HG03354 (cell line): ENCODE measurements at regions not wholly inside any gene's neighbourhood (a gene's known extent, or its start where the extent isn't known, plus 50 kb on each side); places are given as distances from the start of the nearest gene placed in this dataset.
"Not testable (repeated sequence)": the region's sequence is repeated elsewhere in the genome, so short reads cannot be mapped to it uniquely, and the experiment has no call there.

Experiments
- ATAC-seq: cut with Tn5 transposase; IDR thresholded peaks from one replicate; pipeline ENCODE4 v1.9.1; 2021; ENCODE audit warnings: mild to moderate bottlenecking; ENCODE audit not compliant: unreplicated experiment, poor library complexity, severe bottlenecking

DNA sequence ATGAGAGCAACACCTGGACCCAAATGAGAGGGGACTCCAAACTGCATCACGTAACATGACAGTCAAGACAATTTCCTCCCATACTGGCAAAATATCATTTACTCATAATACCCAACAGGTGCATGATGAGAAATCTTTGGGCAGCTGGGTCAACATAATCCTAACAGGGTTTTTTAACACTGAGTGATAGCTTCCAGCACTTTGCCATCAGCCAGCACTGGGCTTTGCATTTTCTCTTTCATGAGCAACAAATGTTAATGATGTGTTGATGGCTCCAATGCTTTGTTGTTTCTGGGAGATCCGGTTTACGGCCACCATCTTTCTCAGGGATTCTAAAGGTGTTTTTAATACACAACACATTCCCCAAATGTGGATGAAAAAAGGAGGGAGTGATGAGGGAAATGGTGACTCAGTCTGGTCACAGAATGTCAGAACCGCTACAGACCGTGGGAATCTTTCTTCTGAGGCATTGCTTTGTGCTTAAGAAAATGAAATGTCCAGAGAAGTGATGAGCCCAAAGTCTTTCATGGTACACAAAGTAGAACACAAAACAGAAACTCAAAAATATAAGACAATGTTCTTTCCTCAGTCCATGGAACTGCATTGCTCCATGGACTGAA, 705.7 kb upstream of the IGFBP3 start:
- ATAC-seq = no peak

- ATAC-seq = no peak
These were observed 705.2 kb upstream of the IGFBP3 start for GRCh38 chr7:46626261-46626660.

GRCh38 chr7:46625032-46625431, 704.0 kb upstream of the IGFBP3 start:
- no peak for ATAC-seq

- no peak for ATAC-seq
These were observed 701.2 kb upstream of the IGFBP3 start for GRCh38 chr7:46622251-46622650.

DNA sequence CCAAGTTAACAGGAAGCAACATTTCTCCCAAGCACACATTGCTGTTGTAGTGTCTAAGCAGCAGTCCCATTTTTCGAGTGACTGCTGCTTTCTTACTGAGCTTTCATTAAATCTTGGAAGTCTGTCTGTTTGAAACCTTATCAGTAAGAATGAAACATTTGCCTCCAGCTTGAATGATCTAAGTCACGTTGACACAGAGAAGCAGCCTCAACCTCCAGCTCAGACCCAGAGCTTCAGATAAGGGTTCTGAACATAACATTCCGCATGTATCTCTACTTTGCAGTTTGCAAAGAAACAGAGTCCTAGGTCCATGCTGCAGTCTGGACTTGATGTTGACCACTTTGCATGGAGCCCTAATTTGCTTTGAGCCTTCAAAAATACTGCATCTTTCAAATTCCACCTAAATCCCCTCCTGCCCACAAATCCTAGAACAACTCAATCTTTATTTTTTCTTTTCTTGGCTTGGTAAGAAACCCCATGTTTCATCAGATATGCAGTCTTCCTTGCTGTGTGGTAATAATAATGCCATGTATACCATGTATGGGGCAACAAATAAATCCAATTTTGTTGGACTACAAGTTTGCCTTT, 698.7 kb upstream of the IGFBP3 start:
- no peak for ATAC-seq

- ATAC-seq = no peak
These were observed 695.6 kb upstream of the IGFBP3 start for GRCh38 chr7:46616636-46617035.

GRCh38 chr7:46613551-46613950, 692.5 kb upstream of the IGFBP3 start:
- no peak for ATAC-seq

DNA sequence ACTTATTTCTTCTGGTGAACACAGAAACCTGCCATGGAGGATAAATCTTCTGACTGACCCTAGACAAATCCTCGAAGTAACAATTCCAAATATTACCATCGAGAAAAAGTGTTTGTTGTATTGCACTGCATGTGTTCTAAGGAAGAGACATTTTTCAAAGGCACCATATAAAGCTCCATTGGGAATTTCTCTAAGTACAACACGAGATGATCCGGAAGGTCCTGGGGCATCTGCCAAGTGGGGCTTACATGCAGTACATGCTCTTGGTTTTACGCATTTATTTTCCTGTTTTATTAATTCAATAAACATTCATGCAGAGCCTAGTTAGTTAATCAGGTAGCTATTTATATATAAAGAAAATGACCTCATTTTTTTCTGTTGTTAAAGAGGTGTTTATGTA, 692.0 kb upstream of the IGFBP3 start:
- ATAC-seq = no peak

- no peak for ATAC-seq
These were observed 690.4 kb upstream of the IGFBP3 start for GRCh38 chr7:46611508-46611907.

- no peak for ATAC-seq
These were observed 689.7 kb upstream of the IGFBP3 start for GRCh38 chr7:46610746-46611145.

DNA sequence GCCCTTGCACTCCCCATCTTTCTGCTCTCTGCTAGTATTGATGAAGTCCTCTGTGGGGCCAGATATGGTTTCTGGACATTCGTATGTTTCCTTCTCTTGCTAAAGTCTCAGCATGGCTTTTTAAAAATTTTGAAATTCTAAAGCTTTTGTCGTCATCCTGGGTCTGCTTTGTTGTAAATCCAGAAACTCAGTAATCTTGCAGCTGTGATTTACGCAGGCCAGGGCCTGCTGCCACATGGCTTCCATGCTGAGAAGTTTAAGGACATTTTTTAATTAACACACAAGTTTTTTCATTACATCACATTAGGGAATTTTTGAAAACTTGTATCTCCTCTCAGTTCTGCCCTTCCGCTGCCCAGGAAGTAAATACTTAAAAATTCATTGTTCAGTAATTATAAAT, 686.1 kb upstream of the IGFBP3 start:
- ATAC-seq = no peak

- no peak for ATAC-seq
These were observed 685.7 kb upstream of the IGFBP3 start for GRCh38 chr7:46606761-46607160.

GRCh38 chr7:46604241-46604661, 683.2 kb upstream of the IGFBP3 start:
- no peak for ATAC-seq

DNA sequence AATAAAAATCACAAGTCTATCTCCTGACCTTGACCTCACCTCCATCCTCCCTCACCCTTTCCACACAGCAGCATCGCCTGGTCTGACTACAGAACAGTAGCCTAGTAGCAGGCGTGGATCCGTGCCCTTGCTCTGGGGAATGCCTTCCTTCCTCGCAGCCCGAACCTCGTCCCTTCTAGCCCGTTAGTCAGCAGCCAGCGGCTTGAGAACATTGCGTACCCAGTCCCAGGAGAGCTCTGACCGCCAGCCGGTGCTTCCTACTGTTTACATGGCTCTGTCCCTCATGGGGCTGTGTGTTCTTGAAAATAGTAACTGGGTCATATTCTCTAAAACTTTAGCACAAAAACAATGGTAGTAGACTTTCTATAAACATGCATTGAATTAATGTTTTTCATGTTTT, 682.7 kb upstream of the IGFBP3 start:
- no peak for ATAC-seq

GRCh38 chr7:46603296-46603752, 682.3 kb upstream of the IGFBP3 start:
- ATAC-seq = no peak

DNA sequence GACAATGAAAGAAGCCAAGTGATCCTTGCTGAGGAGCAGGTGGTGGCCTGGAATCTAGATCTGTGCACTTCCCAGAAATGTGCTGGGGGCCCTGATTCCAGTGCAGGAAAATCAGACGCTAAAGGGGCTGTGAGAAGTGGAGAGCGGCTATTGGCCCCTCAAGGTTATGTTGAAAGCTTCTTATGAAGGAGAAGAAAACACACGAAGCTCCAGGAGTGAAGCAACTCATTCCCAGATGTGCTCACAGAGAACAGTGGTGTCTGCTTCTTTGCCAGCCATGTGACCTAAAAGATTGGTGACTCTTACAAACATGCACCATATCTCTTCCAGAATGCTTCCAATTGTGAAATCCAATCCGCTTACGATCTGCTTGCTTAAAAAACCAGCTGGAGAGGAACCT, 679.3 kb upstream of the IGFBP3 start:
- no peak for ATAC-seq

GRCh38 chr7:46594831-46595230, 673.8 kb upstream of the IGFBP3 start:
- ATAC-seq = not testable (repeated sequence)

GRCh38 chr7:46590918-46591905, 670.1 kb upstream of the IGFBP3 start:
- not testable (repeated sequence) for ATAC-seq

GRCh38 chr7:46589286-46589685, 668.2 kb upstream of the IGFBP3 start:
- ATAC-seq = no peak

DNA sequence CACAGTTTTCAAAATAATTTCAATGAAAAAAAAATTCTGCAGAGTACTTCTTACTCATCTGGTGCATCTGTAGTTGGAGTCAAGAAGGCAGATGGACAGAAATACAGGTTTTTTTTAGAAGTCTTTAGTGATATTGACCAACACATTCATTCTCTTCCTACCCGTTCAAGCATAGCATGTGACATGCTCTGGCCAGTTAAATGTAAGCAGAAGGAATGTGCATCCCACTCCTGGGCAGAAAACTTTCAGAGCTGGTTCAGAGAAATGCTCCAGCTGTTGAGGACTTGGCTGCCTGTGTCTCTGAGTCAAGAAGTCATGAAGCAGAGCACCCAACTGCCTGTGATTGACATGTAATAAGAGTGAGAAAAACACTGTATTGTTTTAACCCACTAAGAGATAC, 665.3 kb upstream of the IGFBP3 start:
- ATAC-seq = no peak

DNA sequence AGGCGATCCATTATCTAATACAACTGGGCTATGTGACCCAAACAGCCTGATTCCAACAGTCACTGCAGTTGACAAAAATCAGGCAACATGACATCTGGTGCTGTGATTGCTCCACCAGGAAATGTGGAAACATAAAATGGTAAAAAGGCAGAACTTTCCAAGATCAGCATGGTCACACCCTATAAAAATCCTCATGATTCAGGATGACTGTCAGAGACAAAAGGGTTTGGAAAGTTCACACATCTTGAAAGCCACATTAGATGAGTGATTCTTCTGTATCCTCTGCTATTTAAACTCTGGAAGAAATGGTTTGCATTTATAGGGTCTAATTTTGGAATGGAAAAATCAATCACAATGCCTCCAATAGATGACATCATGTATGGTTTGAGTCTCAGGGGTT, 662.6 kb upstream of the IGFBP3 start:
- ATAC-seq = no peak
